HG03378 (cell line): ENCODE measurements at regions not wholly inside any gene's neighbourhood (a gene's known extent, or its start where the extent isn't known, plus 50 kb on each side); places are given as distances from the start of the nearest gene placed in this dataset.
"Not testable (repeated sequence)": the region's sequence is repeated elsewhere in the genome, so short reads cannot be mapped to it uniquely, and the experiment has no call there.

Source experiments
- ATAC-seq: cut with Tn5 transposase; IDR thresholded peaks from one replicate; pipeline ENCODE4 v1.9.1; 2021; ENCODE audit warnings: mild to moderate bottlenecking, moderate library complexity; ENCODE audit not compliant: unreplicated experiment

DNA sequence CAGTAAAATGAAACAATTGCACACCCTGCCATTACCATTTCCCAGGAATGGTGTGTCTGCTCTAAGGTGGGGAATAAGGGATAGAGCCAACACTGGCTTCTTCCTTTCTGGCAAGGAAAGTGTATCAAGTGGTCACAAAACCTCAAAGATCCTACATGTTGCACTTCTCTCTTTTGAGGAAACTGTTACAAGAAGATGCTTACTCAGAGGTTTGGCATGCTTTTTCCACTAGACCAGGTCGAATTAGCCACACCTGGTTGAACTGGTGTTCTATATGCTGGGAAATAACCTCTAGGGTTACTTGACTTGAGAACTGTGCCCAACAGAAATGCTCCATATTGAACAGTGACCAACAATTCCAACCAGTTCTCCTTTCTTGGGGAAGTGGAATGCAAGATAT lies 102.9 kb downstream of the LRRN1 start:
- no peak for ATAC-seq

DNA sequence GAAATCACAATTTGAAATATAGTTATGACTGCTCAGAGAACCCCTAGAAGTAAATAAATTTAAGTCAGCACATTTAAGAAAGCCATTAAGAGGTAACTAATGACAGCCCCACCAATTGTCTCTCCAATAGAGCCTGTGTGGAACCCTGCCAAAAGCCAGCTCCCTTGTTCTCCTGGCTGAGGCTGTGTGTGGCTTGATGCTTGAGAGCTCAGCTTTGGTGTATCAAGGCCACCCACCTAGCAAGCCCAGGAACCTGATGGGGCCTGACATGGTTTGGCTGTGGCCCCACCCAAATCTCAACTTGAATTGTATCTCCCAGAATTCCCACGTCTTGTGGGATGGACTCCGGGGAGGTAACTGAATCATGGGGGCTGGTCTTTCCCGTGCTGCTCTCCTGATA lies 106.9 kb downstream of the LRRN1 start:
- ATAC-seq: no peak

DNA sequence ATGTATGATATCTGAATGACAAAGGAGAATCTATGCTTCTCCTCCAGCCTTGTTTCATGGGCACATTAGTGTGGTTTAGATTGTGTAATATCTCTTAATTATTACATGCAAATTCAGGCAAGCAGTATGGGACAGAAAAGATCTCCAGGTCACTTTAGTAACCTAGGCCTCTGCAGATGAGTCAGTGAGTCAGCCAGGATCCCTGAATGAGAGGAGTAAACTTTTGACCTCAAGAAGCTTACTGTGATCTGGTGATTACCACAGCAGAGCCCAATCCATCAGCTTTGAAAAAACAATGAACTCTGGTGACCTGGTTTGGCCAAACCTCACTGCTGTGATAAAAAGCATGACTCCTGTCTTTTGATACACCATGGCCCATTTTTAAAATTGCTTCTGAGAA lies 107.8 kb downstream of the LRRN1 start:
- ATAC-seq: no peak

DNA sequence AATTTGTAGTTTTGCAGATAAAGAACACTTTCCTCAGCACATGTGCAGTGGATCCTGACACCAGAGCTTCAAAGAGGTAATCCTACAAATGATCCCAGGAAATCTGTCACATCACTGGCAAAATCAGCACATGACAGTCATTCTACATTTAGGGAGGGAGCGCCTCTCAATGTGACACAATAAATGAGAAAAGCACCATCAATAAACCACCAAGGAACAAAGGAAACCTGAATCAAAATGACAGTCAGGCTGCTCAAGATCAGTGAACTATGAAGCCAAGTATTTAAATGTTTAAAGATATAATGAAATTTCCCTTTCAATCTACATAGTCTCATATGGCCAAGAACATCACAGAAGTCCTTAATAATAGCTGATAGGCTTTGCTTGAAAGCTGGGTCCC lies 119.5 kb downstream of the LRRN1 start:
- no peak for ATAC-seq

DNA sequence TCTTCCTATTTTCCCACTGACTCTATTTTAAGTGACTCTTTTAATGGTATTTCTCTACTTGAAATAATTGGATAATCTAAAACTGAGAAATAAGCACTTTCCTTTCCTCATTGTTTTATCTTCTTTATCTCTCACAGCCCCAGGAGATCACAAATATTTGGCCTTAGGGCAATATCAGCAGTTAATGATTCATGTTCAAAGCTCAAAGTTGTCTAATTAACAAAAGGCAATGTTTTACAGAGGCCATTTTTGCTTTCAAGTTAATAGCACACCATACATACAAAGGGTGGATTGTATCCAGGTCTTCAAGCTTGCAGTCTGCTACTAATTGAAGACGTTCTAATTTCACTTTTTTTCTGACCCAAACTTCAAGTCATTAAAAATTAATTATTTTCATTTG lies 120.1 kb downstream of the LRRN1 start:
- ATAC-seq: no peak

DNA sequence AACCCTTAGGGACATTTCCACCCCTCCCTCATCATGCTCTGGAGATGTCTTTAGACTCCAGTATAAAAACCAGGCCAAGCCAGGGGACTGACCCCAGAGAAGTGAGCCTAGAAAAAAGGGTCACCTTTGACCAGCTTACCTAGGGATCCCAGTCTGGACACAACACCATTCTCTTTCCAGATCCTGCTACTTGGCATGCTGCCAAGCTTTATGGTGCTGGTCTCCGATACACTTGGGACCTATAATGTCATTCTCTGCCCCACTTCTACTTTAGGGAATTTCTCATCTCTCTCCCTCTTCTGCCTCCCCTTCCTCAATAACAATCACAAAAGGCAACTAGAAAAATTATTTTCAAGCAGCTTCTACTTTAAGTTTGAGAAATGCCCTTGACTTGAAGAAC lies 124.4 kb downstream of the LRRN1 start:
- no peak for ATAC-seq

DNA sequence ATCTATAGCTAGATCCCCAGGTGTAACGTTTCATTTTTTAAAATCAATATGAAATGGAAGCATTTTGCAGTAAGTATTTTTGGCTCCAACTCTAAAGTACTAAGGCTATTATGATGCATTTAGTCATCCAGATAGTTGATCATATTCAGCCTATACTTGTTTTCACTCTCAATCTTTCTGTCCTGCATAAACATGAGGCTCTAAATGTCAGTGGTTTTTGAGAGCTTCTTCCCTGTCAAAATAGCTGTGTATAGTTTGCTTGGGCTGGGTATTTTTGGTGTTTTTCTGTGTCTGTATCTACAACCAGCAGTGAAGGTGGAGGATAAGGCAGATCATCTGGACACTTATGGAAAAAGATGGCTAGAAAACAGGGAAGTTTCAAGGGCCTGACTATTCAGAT lies 128.0 kb downstream of the LRRN1 start:
- ATAC-seq: no peak

DNA sequence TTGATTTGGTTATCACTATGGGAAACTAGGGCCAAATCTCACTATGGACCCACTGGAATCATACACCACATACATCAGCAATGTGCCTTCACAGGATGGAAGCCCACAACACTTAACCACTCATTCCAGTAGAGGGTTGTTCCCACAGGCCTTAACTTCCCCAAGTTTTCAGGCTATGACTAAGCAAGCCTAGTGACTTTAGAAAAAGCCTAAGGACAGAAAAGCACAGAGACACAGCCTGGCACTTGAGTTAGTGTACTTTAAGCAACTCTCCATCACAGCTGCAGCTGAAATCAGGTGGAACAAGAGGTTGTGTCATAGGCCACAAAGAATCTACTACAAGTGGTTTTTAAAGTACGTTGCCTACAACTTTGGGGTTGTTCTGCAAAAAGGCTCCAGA lies 128.7 kb downstream of the LRRN1 start:
- ATAC-seq: no peak

DNA sequence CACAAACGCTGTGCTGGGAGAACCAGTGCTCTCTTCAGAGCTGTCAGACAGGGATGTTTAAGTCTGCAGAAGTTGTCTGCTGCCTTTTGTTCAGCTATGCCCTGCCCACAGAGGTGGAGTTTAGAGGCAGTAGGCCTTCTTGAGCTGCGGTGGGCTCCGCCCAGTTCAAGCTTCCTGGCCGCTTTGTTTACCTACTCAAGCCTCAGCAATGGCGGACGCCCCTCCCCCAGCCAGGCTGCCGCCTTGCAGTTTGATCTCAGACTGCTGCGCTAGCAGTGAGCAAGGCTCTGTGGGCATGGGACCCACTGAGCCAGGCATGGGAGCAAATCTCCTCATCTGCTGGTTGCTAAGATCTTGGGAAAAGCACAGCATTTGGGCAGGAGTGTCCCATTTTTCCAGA lies 142.1 kb downstream of the LRRN1 start:
- not testable (repeated sequence) for ATAC-seq

DNA sequence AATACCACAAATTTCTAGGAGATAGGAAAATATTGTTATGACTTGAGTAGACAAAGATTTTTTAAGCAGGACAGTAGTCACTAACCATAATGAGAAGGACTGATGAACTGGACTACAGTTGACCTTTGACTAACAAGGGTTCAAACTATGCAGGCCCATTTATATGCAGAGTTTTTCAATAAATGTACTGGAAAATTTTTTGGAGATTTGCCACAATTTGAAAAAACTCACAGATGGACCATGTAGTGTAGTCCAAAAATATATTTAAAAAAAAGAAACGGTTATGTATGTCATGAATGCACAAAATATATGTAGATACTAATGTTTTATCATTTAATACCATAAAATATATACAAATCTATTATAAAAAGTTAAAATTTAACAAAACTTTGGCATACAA lies 151.8 kb downstream of the LRRN1 start:
- ATAC-seq: no peak

DNA sequence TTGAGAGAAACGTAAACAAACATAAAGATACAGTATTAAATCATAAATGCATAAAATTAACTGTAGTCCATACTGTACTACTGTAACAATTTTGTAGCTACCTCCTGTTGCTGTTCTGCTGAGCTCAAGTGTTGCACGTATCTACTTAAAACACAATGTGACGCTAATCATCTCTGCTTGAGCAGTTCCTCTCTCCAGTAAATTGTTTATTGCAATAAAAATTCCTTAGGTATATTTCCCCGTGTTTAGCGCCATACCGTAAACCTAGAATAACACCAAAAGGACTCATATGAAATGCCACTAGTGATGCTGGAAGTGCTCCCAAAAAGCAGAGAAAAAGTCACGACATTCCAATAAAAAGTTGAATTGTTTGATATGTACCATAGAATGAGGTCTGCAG lies 152.3 kb downstream of the LRRN1 start:
- no peak for ATAC-seq

DNA sequence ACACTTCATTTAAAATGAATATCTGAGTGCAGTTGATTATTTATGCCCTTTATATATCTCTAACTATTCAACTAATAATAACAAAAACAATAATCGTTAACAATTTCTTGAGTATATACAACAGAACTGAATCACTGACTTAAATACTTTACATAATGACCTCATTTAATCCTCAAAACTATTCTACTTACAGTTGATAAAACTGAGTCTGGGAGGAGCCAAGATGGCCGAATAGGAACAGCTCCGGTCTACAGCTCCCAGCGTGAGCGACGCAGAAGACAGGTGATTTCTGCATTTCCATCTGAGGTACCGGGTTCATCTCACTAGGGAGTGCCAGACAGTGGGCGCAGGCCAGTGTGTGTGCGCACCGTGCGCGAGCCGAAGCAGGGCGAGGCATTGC lies 163.6 kb downstream of the LRRN1 start:
- ATAC-seq: not testable (repeated sequence)

DNA sequence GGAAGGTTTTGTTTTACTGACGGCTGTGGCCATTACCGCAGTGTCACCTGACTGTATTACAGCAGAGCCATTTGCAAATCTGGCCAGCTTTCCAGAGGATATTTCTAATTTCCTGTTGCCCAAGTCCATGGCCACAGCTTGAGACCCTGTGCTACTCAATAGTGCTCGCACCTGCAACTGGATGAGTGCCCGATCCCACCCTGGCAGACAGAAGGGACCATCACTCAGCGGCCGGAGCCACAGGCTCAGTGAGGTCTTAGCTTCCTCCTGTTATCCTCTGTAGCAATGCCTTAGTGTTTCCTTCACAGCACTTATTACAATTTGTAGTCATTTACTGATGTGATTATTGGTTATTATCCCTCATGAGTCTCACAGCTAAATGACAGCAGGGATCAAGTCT lies 184.8 kb downstream of the LRRN1 start:
- ATAC-seq: no peak

DNA sequence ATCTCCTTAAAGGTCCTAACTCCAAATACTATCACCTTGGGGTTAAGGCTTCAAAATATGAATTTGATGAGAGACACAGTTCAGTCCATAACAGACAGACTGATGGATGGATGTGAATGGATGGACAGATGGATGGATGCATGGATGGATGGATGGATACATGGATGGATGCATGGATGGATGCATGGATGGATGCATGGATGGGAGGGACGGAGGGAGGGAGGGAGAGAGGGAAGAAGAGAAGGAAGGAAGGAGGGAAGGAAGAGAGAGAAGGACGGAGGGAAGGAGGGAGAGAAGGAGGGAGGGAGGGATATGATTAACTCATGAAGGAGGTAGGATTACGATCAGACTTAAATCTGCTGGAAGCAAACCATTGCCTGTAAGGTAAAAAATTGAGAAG lies 192.4 kb downstream of the LRRN1 start:
- no peak for ATAC-seq

DNA sequence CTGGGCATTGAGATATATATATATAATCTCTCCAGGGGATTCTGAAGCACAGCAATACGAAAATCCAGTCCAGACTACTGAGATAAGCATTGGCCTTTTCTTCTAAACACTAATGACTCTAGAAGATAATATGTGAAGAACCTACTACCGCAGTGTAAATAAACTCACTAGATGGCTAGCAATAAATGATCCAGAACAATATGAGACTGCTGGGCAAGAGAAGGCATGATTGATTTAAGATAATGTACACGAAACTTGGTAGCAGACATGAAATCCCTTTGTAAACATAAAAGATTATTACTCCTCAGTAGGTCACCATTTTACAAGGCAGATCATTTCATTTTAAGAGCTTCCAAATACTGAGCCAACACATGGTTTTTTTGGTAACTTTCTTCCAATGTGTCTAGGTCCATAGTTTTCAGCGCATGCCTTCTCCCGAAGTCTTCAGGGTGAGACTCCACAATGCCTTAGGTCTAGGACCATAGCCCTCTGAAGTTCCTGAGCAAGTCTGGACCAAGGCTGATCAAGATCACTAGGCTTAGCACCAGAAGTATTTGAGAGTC lies 193.2 kb downstream of the LRRN1 start:
- ATAC-seq: no peak

DNA sequence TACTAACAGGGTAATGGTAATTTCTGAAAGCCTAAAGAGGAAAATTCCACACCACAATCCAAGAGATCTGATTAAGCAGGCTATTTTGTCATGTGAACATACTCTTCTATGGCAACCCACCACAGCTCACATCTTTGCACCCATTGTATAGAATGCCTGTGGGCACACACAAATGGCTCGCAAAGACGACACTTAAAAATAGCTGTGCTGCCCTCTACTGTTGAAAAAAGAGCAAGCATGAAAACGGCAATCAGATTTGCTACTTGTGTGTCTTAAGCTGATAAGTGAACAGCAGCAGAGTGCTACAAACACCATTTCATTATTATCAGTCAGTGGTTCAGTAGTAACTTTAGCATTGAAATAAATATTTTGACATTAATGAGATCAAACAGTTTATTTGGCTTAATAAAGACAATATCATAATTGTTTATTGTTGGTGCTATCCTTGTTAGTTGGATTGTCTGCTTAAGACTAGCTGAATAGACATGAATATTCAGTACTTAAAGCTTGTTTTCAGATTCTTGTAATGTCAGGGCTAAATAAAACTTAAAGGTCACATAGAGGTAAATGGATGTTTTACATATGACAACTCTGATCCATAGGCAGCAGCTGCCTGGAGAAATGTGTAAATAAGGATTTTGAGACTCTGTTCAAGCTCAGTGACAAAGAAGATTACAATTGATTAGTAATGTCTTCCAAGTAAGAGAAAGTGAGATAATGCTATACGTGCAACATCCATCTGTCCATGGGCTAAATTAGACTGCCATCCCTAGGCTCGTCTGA lies 199.1 kb downstream of the LRRN1 start:
- peak; percentile 94 for ATAC-seq

DNA sequence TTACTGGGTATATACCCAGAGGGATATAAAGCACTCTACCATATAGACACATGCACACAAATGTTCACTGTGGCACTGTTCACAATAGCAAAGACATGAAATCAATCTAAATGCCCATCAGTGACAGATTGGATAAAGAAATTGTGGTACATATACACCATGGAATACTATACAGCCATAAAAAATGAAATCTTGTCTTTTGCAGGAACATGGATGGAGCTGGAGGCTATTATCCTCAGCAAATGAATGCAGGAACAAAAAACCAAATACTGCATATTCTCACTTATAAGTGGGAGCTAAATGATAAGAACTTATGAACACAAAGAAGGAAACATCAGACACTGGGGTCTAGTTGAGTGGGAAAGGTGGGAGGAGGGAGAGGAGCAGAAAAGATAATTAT lies 200.1 kb downstream of the LRRN1 start:
- not testable (repeated sequence) for ATAC-seq

DNA sequence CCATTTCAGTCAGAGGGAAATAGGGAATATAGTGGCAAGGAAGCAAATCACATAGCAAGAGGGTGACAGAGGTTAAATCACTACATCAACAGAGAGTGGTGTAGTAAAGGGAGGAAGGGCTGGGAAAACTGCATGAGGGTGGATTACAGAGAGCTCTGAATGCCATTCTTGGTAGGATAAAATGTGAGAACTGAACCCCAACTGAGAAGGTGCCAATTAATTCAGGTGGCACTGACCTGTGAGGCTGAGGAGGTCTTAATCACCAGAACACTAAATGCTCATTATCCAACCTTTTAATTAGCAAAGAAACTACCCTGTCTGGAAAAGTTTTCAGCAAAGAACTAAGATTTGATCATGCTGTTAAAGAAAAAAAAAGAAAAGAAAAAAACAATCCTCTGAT lies 202.7 kb downstream of the LRRN1 start:
- no peak for ATAC-seq

DNA sequence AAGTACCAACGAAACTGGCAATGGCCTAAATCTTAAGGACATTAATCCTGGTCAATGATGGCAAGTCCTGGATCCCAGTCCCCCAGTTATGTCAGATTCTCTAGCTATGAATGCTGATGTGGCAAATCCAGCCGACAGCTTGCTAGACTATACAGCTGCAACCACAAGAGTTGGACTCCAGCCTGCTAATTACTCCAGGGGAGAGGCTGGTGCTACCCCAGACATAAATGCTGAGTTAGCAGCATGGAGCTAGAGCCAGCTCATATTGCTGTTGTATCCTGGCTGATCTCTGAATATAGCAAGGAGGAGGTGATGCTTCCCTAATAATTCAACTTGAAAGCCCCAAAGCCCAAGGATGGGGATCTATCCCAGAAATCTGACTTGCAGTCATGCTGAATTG lies 207.1 kb downstream of the LRRN1 start:
- ATAC-seq: no peak

DNA sequence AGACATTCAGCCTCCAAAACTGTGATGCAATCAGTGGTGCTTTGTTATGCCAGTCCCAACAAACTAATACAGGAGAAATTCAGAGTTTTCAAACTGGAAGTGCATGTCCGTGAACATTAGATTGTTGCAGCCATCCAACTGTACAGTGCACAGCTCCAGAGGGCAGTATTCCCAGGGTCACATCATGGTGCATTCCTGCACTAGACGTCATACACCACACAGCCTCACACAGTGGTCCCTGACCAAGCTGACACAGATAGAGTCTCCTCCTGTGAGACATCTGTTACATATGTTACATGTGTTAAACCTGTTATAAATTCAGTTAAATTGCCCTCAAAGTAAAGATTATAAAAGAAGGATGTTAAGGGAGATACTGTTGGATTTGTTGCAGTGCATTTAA lies 209.0 kb downstream of the LRRN1 start:
- no peak for ATAC-seq

DNA sequence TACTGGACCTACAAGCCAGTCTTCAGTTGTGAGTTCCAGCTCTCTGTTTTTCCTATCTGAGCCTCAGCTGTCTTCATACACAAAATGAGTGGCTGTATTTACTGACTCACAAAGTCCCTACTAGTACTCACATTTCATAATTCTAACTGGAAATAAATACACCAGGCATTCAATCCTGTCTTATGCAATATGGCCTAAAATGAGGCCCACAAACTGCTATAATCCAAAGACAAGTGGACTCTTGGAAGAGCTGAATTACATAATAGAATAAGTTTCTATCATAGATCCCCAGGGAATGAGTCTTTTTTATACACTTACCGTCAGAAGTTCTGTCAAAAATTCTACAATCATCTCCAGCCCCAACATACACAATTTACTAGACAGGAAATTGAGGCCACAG lies 211.9 kb downstream of the LRRN1 start:
- ATAC-seq: no peak

DNA sequence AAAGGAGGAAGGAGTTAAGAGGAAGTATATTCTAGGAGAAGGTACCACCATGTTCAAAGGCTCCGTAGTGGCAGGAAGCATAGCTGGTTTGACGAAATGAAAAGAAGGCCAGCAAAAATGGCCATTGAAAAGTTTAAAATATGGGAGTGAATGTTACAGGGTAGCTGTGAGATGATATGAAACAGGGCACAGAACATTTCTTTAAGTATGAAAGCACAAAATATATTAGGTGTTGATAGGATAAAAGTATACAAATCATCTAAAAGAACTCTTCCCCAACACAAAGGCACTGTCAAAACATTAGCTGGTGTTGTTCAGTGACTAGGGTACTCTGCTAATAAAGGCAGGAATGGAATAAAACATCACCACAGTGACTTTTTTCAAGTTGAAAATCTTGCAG lies 216.2 kb downstream of the LRRN1 start:
- no peak for ATAC-seq

DNA sequence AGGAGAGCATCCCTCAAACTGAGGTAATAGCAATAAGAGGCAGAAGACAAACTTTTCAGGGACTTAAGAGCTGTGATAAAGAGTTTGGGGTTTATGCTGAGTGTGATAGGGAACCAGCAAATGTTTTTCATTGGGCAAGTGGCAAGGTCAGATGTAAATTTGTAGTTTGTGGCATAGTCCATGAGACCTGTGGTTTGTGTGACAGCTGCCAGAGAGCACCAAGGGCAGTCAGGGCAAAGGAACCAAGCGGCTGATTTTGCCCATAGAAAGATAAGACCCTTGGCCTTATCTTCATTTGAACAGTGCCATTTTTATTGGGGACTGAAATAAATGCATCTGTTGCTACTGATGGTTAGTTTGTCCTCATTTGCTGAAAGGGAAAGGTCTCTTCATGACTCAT lies 220.3 kb downstream of the LRRN1 start:
- no peak for ATAC-seq
